Naive thymus-derived CD4-positive, alpha-beta T cell (primary cell): ENCODE measurements at regions not wholly inside any gene's neighbourhood (a gene's known extent, or its start where the extent isn't known, plus 50 kb on each side); places are given as distances from the start of the nearest gene placed in this dataset.

Experiments
- ATAC-seq: fragments of 150-1000 bp; cut with Tn5 transposase; 2 replicates; pipeline ENCODE4 v1.10.0; 2021; ENCODE audit warnings: mild to moderate bottlenecking, moderate library complexity
- CTCF ChIA-PET: fragments of 350-600 bp; sonication (Branson Sonifier 250); formaldehyde crosslinking; loops from one replicate; lab custom pipeline; 2021; ENCODE audit warnings: antibody characterized with exemption; lab: Charles Lee
- POLR2A ChIA-PET: fragments of 350-600 bp; sonication (Branson Sonifier 250); formaldehyde crosslinking; loops from one replicate; lab custom pipeline; 2021; ENCODE audit warnings: antibody characterized with exemption, inconsistent platforms; lab: Charles Lee
- DNase-seq, 9 donors: peaks; one replicate each; pipeline versions ENCODE4 v3.0.0 to v3.0.0-alpha.2; 2020 to 2022; ENCODE audit warnings: mixed read lengths in 1 of 9
- H3K27ac ChIP-seq: one replicate; pipeline ENCODE4 v1.7.0; 2013; ENCODE audit warnings: mild to moderate bottlenecking, low read depth, low read length, moderate library complexity
- H3K27me3 ChIP-seq, 2 donors: one replicate each; pipeline ENCODE4 v1.7.0; 2013; ENCODE audit warnings: low read length in 2 of 2, mild to moderate bottlenecking in 2 of 2, moderate library complexity in 2 of 2; ENCODE audit not compliant: control insufficient read depth in 2 of 2, insufficient read depth in 2 of 2
- H3K36me3 ChIP-seq, 3 experiments: 1 replicate in 2 of 3; 2 replicates in 1 of 3; pipeline ENCODE4 v1.7.0; 2013; ENCODE audit warnings: low read length in 3 of 3, mild to moderate bottlenecking in 3 of 3, moderate library complexity in 1 of 3; ENCODE audit not compliant: insufficient read depth in 3 of 3, control insufficient read depth in 2 of 3
- H3K4me1 ChIP-seq, 2 donors: one replicate each; pipeline ENCODE4 v1.7.0; 2013; ENCODE audit warnings: low read length in 2 of 2, mild to moderate bottlenecking in 2 of 2, moderate library complexity in 1 of 2; ENCODE audit not compliant: control insufficient read depth in 2 of 2, insufficient read depth in 2 of 2
- H3K4me3 ChIP-seq: 2 replicates; pipeline ENCODE4 v1.7.0; 2013; ENCODE audit warnings: mild to moderate bottlenecking, low read length
- H3K9me3 ChIP-seq, 3 experiments: 1 replicate in 2 of 3; 2 replicates in 1 of 3; pipeline ENCODE4 v1.7.0; 2013; ENCODE audit warnings: low read length in 3 of 3; ENCODE audit not compliant: control insufficient read depth in 2 of 3
- H3K27ac Mint-ChIP-seq, 9 donors: one replicate each; pipeline ENCODE4 v1.8.0; 2020 to 2022; ENCODE audit warnings: mixed read lengths in 9 of 9, mild to moderate bottlenecking in 8 of 9, moderate library complexity in 5 of 9, inconsistent platforms in 2 of 9
- H3K27me3 Mint-ChIP-seq, 5 donors: one replicate each; pipeline ENCODE4 v1.8.0; 2021 to 2022; ENCODE audit warnings: mixed read lengths in 5 of 5, mild to moderate bottlenecking in 1 of 5
- H3K36me3 Mint-ChIP-seq, 5 donors: one replicate each; pipeline ENCODE4 v1.8.0; 2020 to 2022; ENCODE audit warnings: mixed read lengths in 5 of 5, mild to moderate bottlenecking in 3 of 5, inconsistent platforms in 1 of 5
- H3K4me1 Mint-ChIP-seq, 7 donors: one replicate each; pipeline ENCODE4 v1.8.0; 2020 to 2022; ENCODE audit warnings: mixed read lengths in 7 of 7, mild to moderate bottlenecking in 3 of 7, inconsistent platforms in 1 of 7
- H3K4me3 Mint-ChIP-seq, 10 donors: one replicate each; pipeline ENCODE4 v1.8.0; 2020 to 2022; ENCODE audit warnings: mild to moderate bottlenecking in 10 of 10, mixed read lengths in 10 of 10, moderate library complexity in 6 of 10, inconsistent platforms in 2 of 10
- H3K9me3 Mint-ChIP-seq, 11 donors: one replicate each; pipeline ENCODE4 v1.8.0; 2020 to 2022; ENCODE audit warnings: mixed read lengths in 11 of 11, mild to moderate bottlenecking in 4 of 11, inconsistent platforms in 1 of 11, moderate library complexity in 1 of 11
- intact Hi-C, 2 donors: fragments of 100-400 bp; cut with micrococcal nuclease; formaldehyde crosslinking; loops; one replicate each; pipeline ENCODE4 v1.15.1; 2023

GRCh38 chr16:7227229-7227721 lies 105.4 kb upstream of the RBFOX1 start:
- POLR2A ChIA-PET = no interaction called here
- H3K27ac ChIP-seq = no peak overlapping the region
- H3K36me3 Mint-ChIP-seq = no peaks in the 10 kb centered on the region
- H3K4me3 ChIP-seq = no peak overlapping the region
- CTCF ChIA-PET = no interaction called here
- H3K9me3 ChIP-seq = peaks cover 0 to 8% (median 0%) of the 10 kb centered on the region in 3 experiments
- H3K36me3 ChIP-seq = no peaks in the 10 kb centered on the region
- H3K4me3 Mint-ChIP-seq = no peak overlapping the region
- H3K9me3 Mint-ChIP-seq = peaks cover 0 to 28% (median 14%) of the 10 kb centered on the region in 11 donors
- H3K27ac Mint-ChIP-seq = no peak overlapping the region
- H3K27me3 Mint-ChIP-seq = no peaks in the 10 kb centered on the region
- H3K27me3 ChIP-seq = no peaks in the 10 kb centered on the region
- H3K4me1 ChIP-seq = no peaks in the 10 kb centered on the region
- DNase-seq (no peak), ATAC-seq (no peak)
- intact Hi-C loops = no loop called here
- H3K4me1 Mint-ChIP-seq = no peaks in the 10 kb centered on the region

- Histone ChIP-seq H3K27me3 (no peaks in the 10 kb centered on the region), H3K9me3 (no peaks in the 10 kb centered on the region), H3K4me1 (no peaks in the 10 kb centered on the region), H3K36me3 (no peaks in the 10 kb centered on the region), H3K27ac (no peak overlapping the region), H3K4me3 (no peak overlapping the region)
- CTCF ChIA-PET = no interaction called here
- no peaks in the 10 kb centered on the region for H3K4me1 Mint-ChIP-seq
- H3K27me3 Mint-ChIP-seq = no peaks in the 10 kb centered on the region
- no peak for ATAC-seq
- POLR2A ChIA-PET = no interaction called here
- no peak overlapping the region for H3K27ac Mint-ChIP-seq
- H3K36me3 Mint-ChIP-seq = peaks cover 0 to 5% (median 0%) of the 10 kb centered on the region in 5 donors
- peaks cover 8 to 35% (median 15%) of the 10 kb centered on the region in 11 donors for H3K9me3 Mint-ChIP-seq
- no peak for DNase-seq
- H3K4me3 Mint-ChIP-seq = no peak overlapping the region
- intact Hi-C loops = no loop called here
Measured at GRCh38 chr16:7221157-7221556, 111.5 kb upstream of the RBFOX1 start.

- no peak overlapping the region for H3K4me3 Mint-ChIP-seq
- Histone ChIP-seq H3K27me3 (no peaks in the 10 kb centered on the region), H3K27ac (no peak overlapping the region), H3K36me3 (no peaks in the 10 kb centered on the region), H3K4me1 (no peaks in the 10 kb centered on the region), H3K9me3 (no peaks in the 10 kb centered on the region), H3K4me3 (no peak overlapping the region)
- no peaks in the 10 kb centered on the region for H3K27me3 Mint-ChIP-seq
- intact Hi-C loops = no loop called here
- no peaks in the 10 kb centered on the region for H3K4me1 Mint-ChIP-seq
- H3K9me3 Mint-ChIP-seq = peaks cover 8 to 57% (median 18%) of the 10 kb centered on the region in 11 donors
- no peak overlapping the region for H3K27ac Mint-ChIP-seq
- CTCF ChIA-PET = no interaction called here
- ATAC-seq = no peak
- POLR2A ChIA-PET = no interaction called here
- no peak for DNase-seq
- H3K36me3 Mint-ChIP-seq = peaks cover 0 to 5% (median 0%) of the 10 kb centered on the region in 5 donors
Measured at GRCh38 chr16:7218936-7219335, 113.7 kb upstream of the RBFOX1 start.

GRCh38 chr16:7217797-7218196 lies 114.8 kb upstream of the RBFOX1 start:
- DNase-seq (no peak), ATAC-seq (no peak)
- Mint-ChIP-seq H3K27me3 (no peaks in the 10 kb centered on the region), H3K4me3 (no peak overlapping the region), H3K36me3 (peaks cover 0 to 5% (median 0%) of the 10 kb centered on the region in 5 donors), H3K27ac (peak overlapping the region in 1 of 9 donors; percentile 82), H3K4me1 (no peaks in the 10 kb centered on the region), H3K9me3 (peaks cover 8 to 50% (median 18%) of the 10 kb centered on the region in 11 donors)
- Histone ChIP-seq H3K27ac (no peak overlapping the region), H3K27me3 (no peaks in the 10 kb centered on the region), H3K4me1 (no peaks in the 10 kb centered on the region), H3K36me3 (no peaks in the 10 kb centered on the region), H3K4me3 (no peak overlapping the region), H3K9me3 (no peaks in the 10 kb centered on the region)
- POLR2A ChIA-PET = no interaction called here
- CTCF ChIA-PET = no interaction called here
- intact Hi-C loops = no loop called here

GRCh38 chr16:7216719-7217118 lies 115.9 kb upstream of the RBFOX1 start:
- Histone ChIP-seq H3K4me1 (no peaks in the 10 kb centered on the region), H3K4me3 (no peak overlapping the region), H3K27me3 (no peaks in the 10 kb centered on the region), H3K36me3 (no peaks in the 10 kb centered on the region), H3K9me3 (no peaks in the 10 kb centered on the region), H3K27ac (no peak overlapping the region)
- DNase-seq = no peak
- H3K36me3 Mint-ChIP-seq = peaks cover 0 to 5% (median 0%) of the 10 kb centered on the region in 5 donors
- intact Hi-C loops = no loop called here
- ChIA-PET CTCF (no interaction called here), POLR2A (no interaction called here)
- peaks cover 8 to 44% (median 19%) of the 10 kb centered on the region in 11 donors for H3K9me3 Mint-ChIP-seq
- H3K27ac Mint-ChIP-seq = no peak overlapping the region
- no peaks in the 10 kb centered on the region for H3K27me3 Mint-ChIP-seq
- no peak for ATAC-seq
- no peaks in the 10 kb centered on the region for H3K4me1 Mint-ChIP-seq
- no peak overlapping the region for H3K4me3 Mint-ChIP-seq

GRCh38 chr16:7211781-7212180 lies 120.9 kb upstream of the RBFOX1 start:
- no peak for DNase-seq
- intact Hi-C loops = no loop called here
- Mint-ChIP-seq H3K9me3 (peaks cover 2 to 39% (median 18%) of the 10 kb centered on the region in 11 donors), H3K4me1 (no peaks in the 10 kb centered on the region), H3K27me3 (no peaks in the 10 kb centered on the region), H3K27ac (no peak overlapping the region), H3K36me3 (peaks cover 0 to 6% (median 0%) of the 10 kb centered on the region in 5 donors), H3K4me3 (no peak overlapping the region)
- no peaks in the 10 kb centered on the region for H3K4me1 ChIP-seq
- no peaks in the 10 kb centered on the region for H3K36me3 ChIP-seq
- H3K27ac ChIP-seq = no peak overlapping the region
- no peaks in the 10 kb centered on the region for H3K27me3 ChIP-seq
- CTCF ChIA-PET = no interaction called here
- H3K4me3 ChIP-seq = no peak overlapping the region
- POLR2A ChIA-PET = no interaction called here
- ATAC-seq = no peak
- H3K9me3 ChIP-seq = no peaks in the 10 kb centered on the region

GRCh38 chr16:7209598-7209997 lies 123.0 kb upstream of the RBFOX1 start:
- Histone ChIP-seq H3K4me1 (no peaks in the 10 kb centered on the region), H3K27ac (no peak overlapping the region), H3K27me3 (no peaks in the 10 kb centered on the region), H3K9me3 (no peaks in the 10 kb centered on the region), H3K36me3 (no peaks in the 10 kb centered on the region), H3K4me3 (no peak overlapping the region)
- no peaks in the 10 kb centered on the region for H3K4me1 Mint-ChIP-seq
- H3K36me3 Mint-ChIP-seq = peaks cover 0 to 6% (median 0%) of the 10 kb centered on the region in 5 donors
- POLR2A ChIA-PET = no interaction called here
- ATAC-seq (no peak), DNase-seq (no peak)
- intact Hi-C loops = no loop called here
- no peaks in the 10 kb centered on the region for H3K27me3 Mint-ChIP-seq
- CTCF ChIA-PET = no interaction called here
- H3K9me3 Mint-ChIP-seq = peaks cover 4 to 33% (median 15%) of the 10 kb centered on the region in 11 donors
- H3K4me3 Mint-ChIP-seq = no peak overlapping the region
- H3K27ac Mint-ChIP-seq = no peak overlapping the region
